GM12878 (cell line): ENCODE measurements at regions not wholly inside any gene's neighbourhood (a gene's known extent, or its start where the extent isn't known, plus 50 kb on each side); places are given as distances from the start of the nearest gene placed in this dataset.
A peak's percentile ranks its signal among the peaks of the same experiment; 100 is the strongest.

Experiments
- ATAC-seq: fragments of 200-7000 bp; cut with Tn5 transposase; 3 replicates; pipeline ENCODE4 v1.9.1; 2020; ENCODE audit warnings: mild to moderate bottlenecking, moderate library complexity
- BruUV-seq: library from RNA; stranded (reverse); fragments of 400-500 nt; replicated peaks from 2 replicates; lab custom pipeline; 2021; lab: Mats Ljungman, UMichigan
- CTCF ChIA-PET: fragments of 300-600 bp; sonication (Branson Sonifier 250); formaldehyde crosslinking; extraction: SDS; loops from one replicate; lab custom pipeline; 2021; ENCODE audit warnings: inconsistent platforms; lab: Yijun Ruan, JAX
- POLR2A ChIA-PET: fragments of 350-600 bp; formaldehyde crosslinking; extraction: SDS; loops from one replicate; lab custom pipeline; 2021; ENCODE audit warnings: inconsistent platforms; lab: Charles Lee
- RAD21 ChIA-PET: fragments of 300-600 bp; sonication (Branson Sonifier 250); formaldehyde crosslinking; loops from one replicate; lab custom pipeline; 2023; ENCODE audit warnings: antibody characterized with exemption; ENCODE audit not compliant: unreplicated experiment; lab: Charles Lee
- SMC1A ChIA-PET: fragments of 300-600 bp; sonication (Branson Sonifier 250); formaldehyde crosslinking; loops from one replicate; lab custom pipeline; 2023; ENCODE audit not compliant: unreplicated experiment, uncharacterized antibody; lab: Charles Lee
- DNase-seq: peaks from one replicate; pipeline ENCODE4 v3.0.0-alpha.2; 2011; ENCODE audit warnings: low read depth, low spot score
- FAIRE-seq: peaks from 3 replicates; lab custom pipeline; 2011; peaks lifted over from hg19 to GRCh38; lab: Jason Lieb, UNC
- H2AFZ ChIP-seq: 2 replicates; pipeline ENCODE4 v1.6.0; 2011; ENCODE audit warnings: low read depth, low read length, control low read depth; ENCODE audit not compliant: control insufficient read depth
- H3K27ac ChIP-seq: 2 replicates; pipeline ENCODE4 v1.5.1; 2011; ENCODE audit warnings: control low read depth; ENCODE audit not compliant: control insufficient read depth, insufficient read depth
- H3K27me3 ChIP-seq, 2 experiments: replicated peaks in 1 of 2; 2 replicates each; pipeline versions ENCODE4 v1.6.0 to v1.6.1; 2011; ENCODE audit warnings: low read length in 1 of 2; ENCODE audit not compliant: control insufficient read depth in 2 of 2, insufficient read depth in 2 of 2
- H3K36me3 ChIP-seq, 2 experiments: 2 replicates each; pipeline ENCODE4 v1.5.1; 2011; ENCODE audit warnings: low read length in 1 of 2; ENCODE audit not compliant: control insufficient read depth in 2 of 2, insufficient read depth in 2 of 2
- H3K4me1 ChIP-seq: 2 replicates; pipeline ENCODE4 v1.6.1; 2011; ENCODE audit warnings: mild to moderate bottlenecking, low read length, moderate library complexity, mixed read lengths; ENCODE audit not compliant: control insufficient read depth, insufficient read depth
- H3K4me2 ChIP-seq: 2 replicates; pipeline ENCODE4 v1.6.0; 2011; ENCODE audit warnings: control low read depth; ENCODE audit not compliant: control insufficient read depth, insufficient read depth
- H3K4me3 ChIP-seq: fragments of 200-600 bp; sonication (generic); 2 replicates; pipeline ENCODE4 v1.5.1; 2016
- H3K79me2 ChIP-seq: 2 replicates; pipeline ENCODE4 v1.6.0; 2011; ENCODE audit warnings: low read length; ENCODE audit not compliant: control insufficient read depth, insufficient read depth
- H3K9ac ChIP-seq: 2 replicates; pipeline ENCODE4 v1.8.0; 2011; ENCODE audit warnings: low read length, control low read depth, mixed read lengths; ENCODE audit not compliant: control insufficient read depth, insufficient read depth
- H3K9me3 ChIP-seq: replicated peaks from 3 replicates; pipeline ENCODE4 v1.5.1; 2011; ENCODE audit warnings: mild to moderate bottlenecking, low read length; ENCODE audit not compliant: control insufficient read depth, insufficient read depth
- H4K20me1 ChIP-seq: 2 replicates; pipeline ENCODE4 v1.6.0; 2011; ENCODE audit not compliant: control insufficient read depth, insufficient read depth
- CEBPZ ChIP-seq: fragments of 150-350 bp; IDR thresholded peaks from 2 replicates; pipeline ENCODE4 v1.6.1; 2016; ENCODE audit warnings: low read depth, low read length
- E2F4 ChIP-seq: IDR thresholded peaks from 2 replicates; pipeline ENCODE4 v1.6.1; 2012; ENCODE audit warnings: low read depth, low read length, improper control_type of control experiment
- EZH2 ChIP-seq: IDR thresholded peaks from 2 replicates; pipeline ENCODE4 v1.6.1; 2012; ENCODE audit warnings: low read depth, mild to moderate bottlenecking, control low read depth, inconsistent platforms, low read length, borderline replicate concordance; ENCODE audit not compliant: control insufficient read depth
- MYB ChIP-seq: fragments of 150-350 bp; IDR thresholded peaks from 2 replicates; pipeline ENCODE4 v1.6.1; 2014; ENCODE audit warnings: mild to moderate bottlenecking, low read depth, low read length, borderline replicate concordance
- MYC ChIP-seq: IDR thresholded peaks from 2 replicates; pipeline ENCODE4 v1.6.1; 2011; ENCODE audit warnings: mild to moderate bottlenecking, low read length, moderate library complexity, inconsistent platforms; ENCODE audit not compliant: insufficient read depth, insufficient replicate concordance, insufficient read length, severe bottlenecking
- NFYA ChIP-seq: IDR thresholded peaks from 2 replicates; pipeline ENCODE4 v1.6.1; 2011; ENCODE audit warnings: low read depth, mild to moderate bottlenecking, low read length, improper control_type of control experiment, borderline replicate concordance
- NR2C2 ChIP-seq: IDR thresholded peaks from 2 replicates; pipeline ENCODE4 v1.6.1; 2011; ENCODE audit warnings: borderline replicate concordance, low read depth; ENCODE audit not compliant: control insufficient read depth, insufficient read length
- RAD21 ChIP-seq: IDR thresholded peaks from 2 replicates; pipeline ENCODE4 v1.6.1; 2011; ENCODE audit warnings: mild to moderate bottlenecking, low read depth, low read length, moderate library complexity; ENCODE audit not compliant: insufficient read depth
- RFX5 ChIP-seq: IDR thresholded peaks from 2 replicates; pipeline ENCODE4 v1.6.1; 2011; ENCODE audit warnings: low read depth, low read length, improper control_type of control experiment
- ZBTB33 ChIP-seq: fragments of 450-650 bp; IDR thresholded peaks from 2 replicates; pipeline ENCODE4 v1.6.1; 2017; ENCODE audit warnings: mild to moderate bottlenecking
- WGBS: methylation state at CpG from one replicate; pipeline ENCODE4 v1.1.6; 2016; ENCODE audit warnings: low lambda C conversion rate; ENCODE audit not compliant: insufficient replicate concordance, insufficient coverage; ENCODE audit errors: missing lambda C conversion rate; 5-methylcytosine and 5-hydroxymethylcytosine counted together
- in situ Hi-C: fragments of 300-500 bp; cut with MboI; formaldehyde crosslinking; loops from 9 replicates; pipeline ENCODE4 v1.14.3; 2018; ENCODE audit warnings: mixed read lengths
- intact Hi-C: fragments of 100-400 bp; cut with micrococcal nuclease; formaldehyde crosslinking; loops from one replicate; pipeline ENCODE4 v1.14.2; 2022; ENCODE audit not compliant: unreplicated experiment

- no peak for DNase-seq
- no peaks in the 10 kb centered on the region for H3K27me3 ChIP-seq
- CTCF ChIA-PET: interaction anchor here (0.7 kb wide), 1 partner anchor 8 kb away, joined by 3 read pairs; no protein-coding TSS in a partner anchor
- intact Hi-C loops (no loop called here), in situ Hi-C loops (no loop called here)
- no peak overlapping the region for H3K27ac ChIP-seq
- SMC1A ChIA-PET: interaction anchor here (3.2 kb wide), 1 partner anchor 9 kb away, joined by 15 read pairs; no protein-coding TSS in a partner anchor
- H3K36me3 ChIP-seq: no peaks in the 10 kb centered on the region
- RAD21 ChIA-PET: no interaction called here
- no peak overlapping the region for H3K4me2 ChIP-seq
- FAIRE-seq: no peak
- no peaks in the 10 kb centered on the region for H3K79me2 ChIP-seq
- H3K4me1 ChIP-seq: no peaks in the 10 kb centered on the region
- H3K4me3 ChIP-seq: no peak overlapping the region
- H2AFZ ChIP-seq: no peak overlapping the region
- no peaks in the 10 kb centered on the region for H4K20me1 ChIP-seq
- no TSS peak for BruUV-seq
- no peak for TF ChIP-seq MYB
- TF ChIP-seq RFX5: no peak
- TF ChIP-seq NR2C2: no peak
- TF ChIP-seq MYC: no peak
- no peak for TF ChIP-seq EZH2
- 0 out of 2 replicates have a peak, but pooled peaks have one; percentile 12 for TF ChIP-seq RAD21
- H3K9me3 ChIP-seq: no peaks in the 10 kb centered on the region
- POLR2A ChIA-PET: no interaction called here
- 76% methylated on average over 4 of the region's 4 CpGs for WGBS
- no peak overlapping the region for H3K9ac ChIP-seq
- no peak for ATAC-seq
Measured at GRCh38 chrX:42102586-42103282, 179.4 kb upstream of the CASK start.

GRCh38 chrX:42098900-42099299 is 175.5 kb upstream of the CASK start:
- CTCF ChIA-PET: no interaction called here
- in situ Hi-C loops: no loop called here
- no peak for TF ChIP-seq ZBTB33
- no peak for TF ChIP-seq E2F4
- no peak for TF ChIP-seq CEBPZ
- TF ChIP-seq NFYA: no peak

More at GRCh38 chrX:42098900-42099299, 175.5 kb upstream of the CASK start:
- no peak overlapping the region for H3K4me2 ChIP-seq
- H3K27ac ChIP-seq: no peak overlapping the region
- H3K9me3 ChIP-seq: no peaks in the 10 kb centered on the region
- H3K9ac ChIP-seq: no peak overlapping the region
- no peaks in the 10 kb centered on the region for H4K20me1 ChIP-seq
- H2AFZ ChIP-seq: no peak overlapping the region
- FAIRE-seq: no peak
- intact Hi-C loops: no loop called here
- no TSS peak for BruUV-seq
- H3K27me3 ChIP-seq: no peaks in the 10 kb centered on the region
- 66% methylated on average over 11 of the region's 11 CpGs for WGBS
- ChIA-PET RAD21 (no interaction called here), SMC1A (interaction anchor here (3.8 kb wide), 1 partner anchor 10 kb away, joined by 12 read pairs; no protein-coding TSS in a partner anchor), POLR2A (no interaction called here)
- H3K36me3 ChIP-seq: no peaks in the 10 kb centered on the region
- no peaks in the 10 kb centered on the region for H3K4me1 ChIP-seq
- no peaks in the 10 kb centered on the region for H3K79me2 ChIP-seq
- H3K4me3 ChIP-seq: no peak overlapping the region
- no peak for ATAC-seq
- DNase-seq: no peak
